ENCODE measurements at regions not wholly inside any gene's neighbourhood (a gene's known extent, or its start where the extent isn't known, plus 50 kb on each side); places are given as distances from the start of the nearest gene placed in this dataset.

DNA sequence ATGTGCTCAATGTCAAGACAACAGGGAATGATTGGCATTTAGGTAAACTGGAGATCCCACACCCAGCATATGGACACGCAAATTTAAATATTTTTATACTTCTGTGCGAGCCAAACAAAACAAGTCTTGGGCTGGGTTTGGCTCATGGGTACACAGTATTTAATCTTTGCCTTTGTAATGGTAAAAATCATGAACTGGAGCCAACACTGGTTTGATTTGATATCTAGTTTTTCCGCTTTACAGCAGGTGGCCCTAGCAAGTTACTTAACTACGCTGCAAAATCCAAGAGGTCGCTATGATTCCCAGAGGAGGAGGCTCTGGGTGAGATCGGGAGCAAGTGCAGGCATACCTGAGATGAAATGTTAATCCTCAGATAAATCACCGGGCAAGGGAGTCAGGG is 207.9 kb upstream of the SATB1 start:
- no peak overlapping the region for H3K27ac Mint-ChIP-seq
- H3K4me1 ChIP-seq (ENCODE audit: control insufficient read depth in 1 of 2, insufficient read depth in 2 of 2, low read length in 2 of 2) = no peaks in the 10 kb centered on the region
- no peaks in the 10 kb centered on the region for H3K79me2 ChIP-seq (ENCODE audit: insufficient read depth, low read length)
- no peak overlapping the region for H3K4me3 Mint-ChIP-seq
- no peak overlapping the region for H3K4me2 ChIP-seq (replicated peaks; ENCODE audit: extremely low read depth, low read length, poor library complexity, severe bottlenecking)
- H3K27me3 Mint-ChIP-seq (ENCODE audit: low read depth in 3 of 3) = peaks cover 0 to 3% (median 0%) of the 10 kb centered on the region in 3 donors
- intact Hi-C loops (cut with micrococcal nuclease) = no loop called here
- peaks cover 0 to 2% (median 0%) of the 10 kb centered on the region in 7 donors for H3K9me3 Mint-ChIP-seq
- TF ChIP-seq, protein P1, sequence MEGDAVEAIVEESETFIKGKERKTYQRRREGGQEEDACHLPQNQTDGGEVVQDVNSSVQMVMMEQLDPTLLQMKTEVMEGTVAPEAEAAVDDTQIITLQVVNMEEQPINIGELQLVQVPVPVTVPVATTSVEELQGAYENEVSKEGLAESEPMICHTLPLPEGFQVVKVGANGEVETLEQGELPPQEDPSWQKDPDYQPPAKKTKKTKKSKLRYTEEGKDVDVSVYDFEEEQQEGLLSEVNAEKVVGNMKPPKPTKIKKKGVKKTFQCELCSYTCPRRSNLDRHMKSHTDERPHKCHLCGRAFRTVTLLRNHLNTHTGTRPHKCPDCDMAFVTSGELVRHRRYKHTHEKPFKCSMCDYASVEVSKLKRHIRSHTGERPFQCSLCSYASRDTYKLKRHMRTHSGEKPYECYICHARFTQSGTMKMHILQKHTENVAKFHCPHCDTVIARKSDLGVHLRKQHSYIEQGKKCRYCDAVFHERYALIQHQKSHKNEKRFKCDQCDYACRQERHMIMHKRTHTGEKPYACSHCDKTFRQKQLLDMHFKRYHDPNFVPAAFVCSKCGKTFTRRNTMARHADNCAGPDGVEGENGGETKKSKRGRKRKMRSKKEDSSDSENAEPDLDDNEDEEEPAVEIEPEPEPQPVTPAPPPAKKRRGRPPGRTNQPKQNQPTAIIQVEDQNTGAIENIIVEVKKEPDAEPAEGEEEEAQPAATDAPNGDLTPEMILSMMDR (IDR thresholded peaks at IDR 0.05) = no peak
- no peaks in the 10 kb centered on the region for H4K20me1 ChIP-seq (ENCODE audit: insufficient read depth, low read length)
- H3K4me3 ChIP-seq (replicated peaks in 1 of 3; ENCODE audit: low read depth in 2 of 3, low read length in 3 of 3) = no peak overlapping the region
- 97% methylated on average over 4 of the region's 7 CpGs for WGBS (ENCODE audit: insufficient coverage)
- H3K9ac ChIP-seq (ENCODE audit: insufficient read depth, low read length, poor library complexity, severe bottlenecking) = no peak overlapping the region
- H3K36me3 Mint-ChIP-seq = no peaks in the 10 kb centered on the region
- no peaks in the 10 kb centered on the region for H3K9me3 ChIP-seq (replicated peaks in 1 of 2; ENCODE audit: control insufficient read depth in 1 of 2, insufficient read depth in 1 of 2, low read length in 2 of 2)
- H2AFZ ChIP-seq (ENCODE audit: insufficient read depth, low read depth, low read length, poor library complexity, severe bottlenecking) = no peak overlapping the region
- peaks cover 3% of the 10 kb centered on the region for H3K4me1 Mint-ChIP-seq
- H3K36me3 ChIP-seq (replicated peaks in 1 of 2; ENCODE audit: control insufficient read depth in 1 of 2, insufficient read depth in 2 of 2, low read length in 2 of 2) = no peaks in the 10 kb centered on the region
- no peak overlapping the region for H3K27ac ChIP-seq (ENCODE audit: low read depth in 1 of 2, low read length in 2 of 2)
- H3K27me3 ChIP-seq (ENCODE audit: control insufficient read depth in 2 of 2, insufficient read depth in 2 of 2, low read length in 2 of 2) = no peaks in the 10 kb centered on the region
- DNase-seq = no peak

DNA sequence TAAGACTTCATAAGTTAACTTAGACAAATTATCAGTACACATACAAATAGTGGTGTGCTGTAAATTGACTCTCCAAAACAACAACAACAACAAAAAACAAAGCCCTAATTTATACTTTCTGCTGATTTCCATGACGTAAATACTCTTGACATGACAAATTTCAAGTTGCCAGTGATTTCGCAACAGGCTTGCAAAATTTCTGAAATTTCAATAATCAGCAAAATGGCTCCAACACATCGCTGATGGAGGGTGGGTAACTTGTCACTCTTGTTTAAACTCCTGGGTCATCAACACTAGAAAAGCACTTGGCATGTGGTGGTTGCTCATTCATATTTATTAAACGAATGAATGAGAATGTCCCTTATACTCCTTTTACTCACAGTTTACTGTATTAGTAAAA is 205.2 kb upstream of the SATB1 start:
- no peaks in the 10 kb centered on the region for H3K36me3 ChIP-seq (replicated peaks in 1 of 2; ENCODE audit: control insufficient read depth in 1 of 2, insufficient read depth in 2 of 2, low read length in 2 of 2)
- Mint-ChIP-seq H3K36me3 (no peaks in the 10 kb centered on the region), H3K9me3 (peaks cover 0 to 2% (median 0%) of the 10 kb centered on the region in 7 donors), H3K27ac (no peak overlapping the region), H3K4me3 (no peak overlapping the region), H3K4me1 (peaks cover 3% of the 10 kb centered on the region), H3K27me3 (ENCODE audit: low read depth in 3 of 3) (peaks cover 0 to 3% (median 0%) of the 10 kb centered on the region in 3 donors)
- H3K9me3 ChIP-seq (replicated peaks in 1 of 2; ENCODE audit: control insufficient read depth in 1 of 2, insufficient read depth in 1 of 2, low read length in 2 of 2) = no peaks in the 10 kb centered on the region
- H2AFZ ChIP-seq (ENCODE audit: insufficient read depth, low read depth, low read length, poor library complexity, severe bottlenecking) = no peak overlapping the region
- TF ChIP-seq, protein P1 (IDR thresholded peaks at IDR 0.05) = no peak
- no peaks in the 10 kb centered on the region for H3K27me3 ChIP-seq (ENCODE audit: control insufficient read depth in 2 of 2, insufficient read depth in 2 of 2, low read length in 2 of 2)
- H3K27ac ChIP-seq (ENCODE audit: low read depth in 1 of 2, low read length in 2 of 2) = no peak overlapping the region
- H3K4me1 ChIP-seq (ENCODE audit: control insufficient read depth in 1 of 2, insufficient read depth in 2 of 2, low read length in 2 of 2) = no peaks in the 10 kb centered on the region
- intact Hi-C loops (cut with micrococcal nuclease) = no loop called here
- H3K79me2 ChIP-seq (ENCODE audit: insufficient read depth, low read length) = no peaks in the 10 kb centered on the region
- no CpG with 5 or more reads among the region's 4 CpGs for WGBS (ENCODE audit: insufficient coverage)
- DNase-seq = peak in 2 of 3 donors; percentile 26 to 45
- H4K20me1 ChIP-seq (ENCODE audit: insufficient read depth, low read length) = no peaks in the 10 kb centered on the region
- no peak overlapping the region for H3K9ac ChIP-seq (ENCODE audit: insufficient read depth, low read length, poor library complexity, severe bottlenecking)
- no peak overlapping the region for H3K4me2 ChIP-seq (replicated peaks; ENCODE audit: extremely low read depth, low read length, poor library complexity, severe bottlenecking)
- no peak overlapping the region for H3K4me3 ChIP-seq (replicated peaks in 1 of 3; ENCODE audit: low read depth in 2 of 3, low read length in 3 of 3)
